GM12875 (cell line): ENCODE measurements at regions not wholly inside any gene's neighbourhood (a gene's known extent, or its start where the extent isn't known, plus 50 kb on each side); places are given as distances from the start of the nearest gene placed in this dataset.
"Not testable (repeated sequence)": the region's sequence is repeated elsewhere in the genome, so short reads cannot be mapped to it uniquely, and the experiment has no call there.

Experiments used
- H3K4me3 ChIP-seq: one replicate; pipeline ENCODE4 v1.5.1; 2011; ENCODE audit warnings: low read depth, low read length, control low read depth
- CTCF ChIP-seq: IDR thresholded peaks from 2 replicates; pipeline ENCODE4 v1.5.1; 2011; ENCODE audit warnings: low read depth, mild to moderate bottlenecking, control low read depth, inconsistent platforms, low read length, moderate library complexity, borderline replicate concordance; ENCODE audit not compliant: insufficient read depth

- no peak for TF ChIP-seq CTCF
- no peak overlapping the region for H3K4me3 ChIP-seq
These were observed 231.1 kb downstream of the TFEC start for GRCh38 chr7:115799430-115799829.

GRCh38 chr7:115793958-115794702 is 236.4 kb downstream of the TFEC start:
- TF ChIP-seq CTCF: no peak
- H3K4me3 ChIP-seq: no peak overlapping the region

- no peak for TF ChIP-seq CTCF
- H3K4me3 ChIP-seq: no peak overlapping the region
These were observed 240.7 kb downstream of the TFEC start for GRCh38 chr7:115789901-115790300.

GRCh38 chr7:115789473-115789872 is 241.1 kb downstream of the TFEC start:
- H3K4me3 ChIP-seq: not testable (repeated sequence)

- no peak overlapping the region for H3K4me3 ChIP-seq
- no peak for TF ChIP-seq CTCF
These were observed 247.7 kb downstream of the TFEC start for GRCh38 chr7:115782696-115783490.

GRCh38 chr7:115779561-115779960 is 251.0 kb downstream of the TFEC start:
- no peak for TF ChIP-seq CTCF
- H3K4me3 ChIP-seq: no peak overlapping the region

GRCh38 chr7:115775981-115776380 is 254.6 kb downstream of the TFEC start:
- TF ChIP-seq CTCF: no peak

More at GRCh38 chr7:115775981-115776380, 254.6 kb downstream of the TFEC start:
- no peak overlapping the region for H3K4me3 ChIP-seq
